ENCODE measurements at regions not wholly inside any gene's neighbourhood (a gene's known extent, or its start where the extent isn't known, plus 50 kb on each side); places are given as distances from the start of the nearest gene placed in this dataset.

DNA sequence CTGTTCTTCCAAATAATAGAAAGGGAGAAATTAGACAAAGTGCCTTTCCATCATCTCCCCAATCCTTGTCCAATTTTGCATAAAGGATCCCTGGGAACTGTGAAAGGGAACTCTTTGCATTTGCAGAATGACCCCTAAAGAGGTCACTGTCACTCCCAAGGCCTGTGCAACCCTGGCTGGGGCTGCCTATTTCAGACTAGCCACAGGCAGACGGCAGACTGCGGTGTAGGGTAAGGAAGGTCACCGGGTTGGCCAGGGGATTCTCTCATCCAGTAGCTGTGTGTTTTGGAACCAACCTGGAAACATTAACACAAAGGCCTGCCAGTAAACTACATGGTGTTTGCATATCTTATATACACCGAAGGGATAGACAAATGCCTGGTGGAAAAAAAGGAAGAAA, 818.7 kb downstream of the BCL11A start:
- TF ChIP-seq, protein P1, sequence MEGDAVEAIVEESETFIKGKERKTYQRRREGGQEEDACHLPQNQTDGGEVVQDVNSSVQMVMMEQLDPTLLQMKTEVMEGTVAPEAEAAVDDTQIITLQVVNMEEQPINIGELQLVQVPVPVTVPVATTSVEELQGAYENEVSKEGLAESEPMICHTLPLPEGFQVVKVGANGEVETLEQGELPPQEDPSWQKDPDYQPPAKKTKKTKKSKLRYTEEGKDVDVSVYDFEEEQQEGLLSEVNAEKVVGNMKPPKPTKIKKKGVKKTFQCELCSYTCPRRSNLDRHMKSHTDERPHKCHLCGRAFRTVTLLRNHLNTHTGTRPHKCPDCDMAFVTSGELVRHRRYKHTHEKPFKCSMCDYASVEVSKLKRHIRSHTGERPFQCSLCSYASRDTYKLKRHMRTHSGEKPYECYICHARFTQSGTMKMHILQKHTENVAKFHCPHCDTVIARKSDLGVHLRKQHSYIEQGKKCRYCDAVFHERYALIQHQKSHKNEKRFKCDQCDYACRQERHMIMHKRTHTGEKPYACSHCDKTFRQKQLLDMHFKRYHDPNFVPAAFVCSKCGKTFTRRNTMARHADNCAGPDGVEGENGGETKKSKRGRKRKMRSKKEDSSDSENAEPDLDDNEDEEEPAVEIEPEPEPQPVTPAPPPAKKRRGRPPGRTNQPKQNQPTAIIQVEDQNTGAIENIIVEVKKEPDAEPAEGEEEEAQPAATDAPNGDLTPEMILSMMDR (IDR thresholded peaks at IDR 0.05; ENCODE audit: insufficient read depth, low read length) = no peak
- TF ChIP-seq GABPA (IDR thresholded peaks at IDR 0.05; ENCODE audit: low read depth) (no peak), POLR2AphosphoS5 (IDR thresholded peaks at IDR 0.05; ENCODE audit: low read depth) (no peak)

All from HL-60 (cell line).